ENCODE measurements at regions not wholly inside any gene's neighbourhood (a gene's known extent, or its start where the extent isn't known, plus 50 kb on each side); places are given as distances from the start of the nearest gene placed in this dataset.

DNA sequence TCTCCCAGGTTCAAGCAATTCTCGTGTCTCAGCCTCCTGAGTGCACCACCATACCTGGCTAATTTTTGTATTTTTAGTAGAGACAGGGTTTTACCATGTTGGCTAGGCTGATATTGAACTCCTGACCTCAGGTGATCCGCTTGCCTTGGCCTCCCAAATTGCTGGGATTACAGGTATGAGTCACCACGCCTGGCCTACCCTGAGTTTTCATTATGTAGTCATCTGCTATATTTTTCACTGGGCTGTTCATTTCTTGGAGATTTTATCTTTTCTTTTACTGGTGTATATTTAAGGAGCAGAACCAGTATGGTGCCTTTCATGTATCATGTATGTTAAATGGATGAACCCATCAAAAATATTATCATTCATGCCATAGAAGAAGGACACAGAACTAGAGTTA lies 377.0 kb upstream of the ACTBL2 start:
- TF ChIP-seq, protein P1, sequence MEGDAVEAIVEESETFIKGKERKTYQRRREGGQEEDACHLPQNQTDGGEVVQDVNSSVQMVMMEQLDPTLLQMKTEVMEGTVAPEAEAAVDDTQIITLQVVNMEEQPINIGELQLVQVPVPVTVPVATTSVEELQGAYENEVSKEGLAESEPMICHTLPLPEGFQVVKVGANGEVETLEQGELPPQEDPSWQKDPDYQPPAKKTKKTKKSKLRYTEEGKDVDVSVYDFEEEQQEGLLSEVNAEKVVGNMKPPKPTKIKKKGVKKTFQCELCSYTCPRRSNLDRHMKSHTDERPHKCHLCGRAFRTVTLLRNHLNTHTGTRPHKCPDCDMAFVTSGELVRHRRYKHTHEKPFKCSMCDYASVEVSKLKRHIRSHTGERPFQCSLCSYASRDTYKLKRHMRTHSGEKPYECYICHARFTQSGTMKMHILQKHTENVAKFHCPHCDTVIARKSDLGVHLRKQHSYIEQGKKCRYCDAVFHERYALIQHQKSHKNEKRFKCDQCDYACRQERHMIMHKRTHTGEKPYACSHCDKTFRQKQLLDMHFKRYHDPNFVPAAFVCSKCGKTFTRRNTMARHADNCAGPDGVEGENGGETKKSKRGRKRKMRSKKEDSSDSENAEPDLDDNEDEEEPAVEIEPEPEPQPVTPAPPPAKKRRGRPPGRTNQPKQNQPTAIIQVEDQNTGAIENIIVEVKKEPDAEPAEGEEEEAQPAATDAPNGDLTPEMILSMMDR (optimal IDR thresholded peaks at IDR 0.05 in 1 of 3, IDR thresholded peaks at IDR 0.05 in 1 of 3, conservative IDR thresholded peaks at IDR 0.05 in 1 of 3; ENCODE audit: extremely low read depth in 1 of 3, insufficient read depth in 2 of 3, low read length in 3 of 3) = no peak
- no peak for TF ChIP-seq EZH2 (IDR thresholded peaks at IDR 0.05; ENCODE audit: low read length)
